ENCODE measurements at regions not wholly inside any gene's neighbourhood (a gene's known extent, or its start where the extent isn't known, plus 50 kb on each side); places are given as distances from the start of the nearest gene placed in this dataset.

DNA sequence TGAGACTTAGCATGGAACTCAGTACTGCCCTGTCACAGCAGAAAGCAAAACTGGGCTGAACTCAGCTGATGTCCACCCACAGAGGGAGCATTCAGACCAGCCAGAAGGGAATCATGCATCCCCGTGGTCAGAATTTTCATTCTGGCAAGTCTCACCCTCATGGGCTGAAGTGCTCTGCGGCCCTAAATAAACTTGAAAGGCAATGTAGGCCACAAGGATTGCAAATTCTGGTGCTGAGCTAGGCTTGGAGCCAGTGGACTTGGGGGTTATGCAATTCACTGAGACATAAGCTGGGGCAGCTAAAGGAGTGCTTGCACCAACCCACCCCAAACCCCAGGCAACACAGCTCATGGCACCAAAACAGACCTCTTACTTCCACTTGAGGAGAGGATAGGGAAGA, 494.1 kb downstream of the GABRG1 start:
- TF ChIP-seq TEAD4 (IDR thresholded peaks at IDR 0.05) (no peak), FOXM1 (IDR thresholded peaks at IDR 0.05; ENCODE audit: borderline replicate concordance, low read depth) (no peak), NFIC (IDR thresholded peaks at IDR 0.05) (no peak), YY1 (IDR thresholded peaks at IDR 0.05; ENCODE audit: low read depth) (no peak), RAD21 (IDR thresholded peaks at IDR 0.05; ENCODE audit: low read depth) (no peak), CEBPB (IDR thresholded peaks at IDR 0.05) (no peak), TAF1 (IDR thresholded peaks at IDR 0.05; ENCODE audit: low read depth) (no peak), TCF12 (IDR thresholded peaks at IDR 0.05; ENCODE audit: low read depth) (no peak), EP300 (IDR thresholded peaks at IDR 0.05; ENCODE audit: borderline replicate concordance) (no peak), MAX (IDR thresholded peaks at IDR 0.05) (no peak), USF1 (IDR thresholded peaks at IDR 0.05) (no peak), ZBTB7A (IDR thresholded peaks at IDR 0.05; ENCODE audit: low read depth) (no peak)
- TF ChIP-seq, protein P1, sequence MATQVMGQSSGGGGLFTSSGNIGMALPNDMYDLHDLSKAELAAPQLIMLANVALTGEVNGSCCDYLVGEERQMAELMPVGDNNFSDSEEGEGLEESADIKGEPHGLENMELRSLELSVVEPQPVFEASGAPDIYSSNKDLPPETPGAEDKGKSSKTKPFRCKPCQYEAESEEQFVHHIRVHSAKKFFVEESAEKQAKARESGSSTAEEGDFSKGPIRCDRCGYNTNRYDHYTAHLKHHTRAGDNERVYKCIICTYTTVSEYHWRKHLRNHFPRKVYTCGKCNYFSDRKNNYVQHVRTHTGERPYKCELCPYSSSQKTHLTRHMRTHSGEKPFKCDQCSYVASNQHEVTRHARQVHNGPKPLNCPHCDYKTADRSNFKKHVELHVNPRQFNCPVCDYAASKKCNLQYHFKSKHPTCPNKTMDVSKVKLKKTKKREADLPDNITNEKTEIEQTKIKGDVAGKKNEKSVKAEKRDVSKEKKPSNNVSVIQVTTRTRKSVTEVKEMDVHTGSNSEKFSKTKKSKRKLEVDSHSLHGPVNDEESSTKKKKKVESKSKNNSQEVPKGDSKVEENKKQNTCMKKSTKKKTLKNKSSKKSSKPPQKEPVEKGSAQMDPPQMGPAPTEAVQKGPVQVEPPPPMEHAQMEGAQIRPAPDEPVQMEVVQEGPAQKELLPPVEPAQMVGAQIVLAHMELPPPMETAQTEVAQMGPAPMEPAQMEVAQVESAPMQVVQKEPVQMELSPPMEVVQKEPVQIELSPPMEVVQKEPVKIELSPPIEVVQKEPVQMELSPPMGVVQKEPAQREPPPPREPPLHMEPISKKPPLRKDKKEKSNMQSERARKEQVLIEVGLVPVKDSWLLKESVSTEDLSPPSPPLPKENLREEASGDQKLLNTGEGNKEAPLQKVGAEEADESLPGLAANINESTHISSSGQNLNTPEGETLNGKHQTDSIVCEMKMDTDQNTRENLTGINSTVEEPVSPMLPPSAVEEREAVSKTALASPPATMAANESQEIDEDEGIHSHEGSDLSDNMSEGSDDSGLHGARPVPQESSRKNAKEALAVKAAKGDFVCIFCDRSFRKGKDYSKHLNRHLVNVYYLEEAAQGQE (IDR thresholded peaks at IDR 0.05; ENCODE audit: low read depth), result no peak

Measured in Ishikawa (cell line).